Spleen (tissue), 11 donors: ENCODE measurements at regions not wholly inside any gene's neighbourhood (a gene's known extent, or its start where the extent isn't known, plus 50 kb on each side); places are given as distances from the start of the nearest gene placed in this dataset.

Experiments
- DNase-seq: peaks from one replicate; pipeline ENCODE4 v3.0.0-alpha.2; 2020
- H3K27ac ChIP-seq, 8 donors: fragments of 200-600 bp; sonication (generic) in 7 of 8; 1 replicate in 4 of 8; 2 replicates in 4 of 8; pipeline versions ENCODE4 v1.5.0 to v1.8.0; 2016 to 2021; ENCODE audit warnings: inconsistent platforms in 4 of 8, mild to moderate bottlenecking in 4 of 8, moderate library complexity in 1 of 8
- H3K27me3 ChIP-seq, 7 donors: fragments of 200-600 bp; sonication (generic) in 6 of 7; replicated peaks in 1 of 7; 1 replicate in 4 of 7; 2 replicates in 3 of 7; pipeline versions ENCODE4 v1.5.0 to v1.8.0; 2016 to 2021; ENCODE audit warnings: inconsistent platforms in 3 of 7, mild to moderate bottlenecking in 1 of 7
- H3K36me3 ChIP-seq, 6 donors: fragments of 200-600 bp; sonication (generic) in 5 of 6; 1 replicate in 4 of 6; 2 replicates in 2 of 6; pipeline versions ENCODE4 v1.5.0 to v1.8.0; 2016 to 2021; ENCODE audit warnings: inconsistent platforms in 2 of 6
- H3K4me1 ChIP-seq, 6 donors: fragments of 200-600 bp; sonication (generic) in 5 of 6; 1 replicate in 3 of 6; 2 replicates in 3 of 6; pipeline versions ENCODE4 v1.5.0 to v1.8.0; 2016 to 2021; ENCODE audit warnings: inconsistent platforms in 3 of 6
- H3K4me3 ChIP-seq, 8 donors: fragments of 200-600 bp; sonication (generic) in 7 of 8; 1 replicate in 4 of 8; 2 replicates in 4 of 8; pipeline versions ENCODE4 v1.5.0 to v1.8.0; 2016 to 2021; ENCODE audit warnings: inconsistent platforms in 4 of 8, mild to moderate bottlenecking in 4 of 8, moderate library complexity in 2 of 8
- H3K9me3 ChIP-seq, 8 donors: fragments of 200-600 bp; sonication (generic) in 7 of 8; 1 replicate in 4 of 8; 2 replicates in 4 of 8; pipeline versions ENCODE4 v1.5.0 to v1.8.0; 2016 to 2021; ENCODE audit warnings: inconsistent platforms in 4 of 8
- CTCF ChIP-seq, 11 experiments: fragments of 200-600 bp in 7 of 11; fragments of 450-650 bp in 4 of 11; sonication (generic) in 4 of 11; IDR thresholded peaks in 8 of 11; conservative IDR thresholded peaks in 3 of 11; 1 replicate in 7 of 11; 2 replicates in 4 of 11; pipeline versions ENCODE4 v1.4.0 to v1.8.0; 2016 to 2021; ENCODE audit warnings: antibody characterized with exemption in 11 of 11, inconsistent platforms in 4 of 11, mild to moderate bottlenecking in 1 of 11
- POLR2A ChIP-seq, 3 donors: fragments of 450-650 bp; IDR thresholded peaks; one replicate each; pipeline ENCODE4 v1.5.1; 2017; ENCODE audit warnings: antibody characterized with exemption in 3 of 3, mild to moderate bottlenecking in 1 of 3
- POLR2AphosphoS5 ChIP-seq, 3 donors: sonication (generic); formaldehyde crosslinking; IDR thresholded peaks; one replicate each; pipeline ENCODE4 v1.5.1; 2017; ENCODE audit warnings: antibody characterized with exemption in 3 of 3
- WGBS, 5 donors: extraction: QIAGEN DNeasy Blood & Tissue Kit in 3 of 5; methylation state at CpG; one replicate each; pipeline versions ENCODE4 v1.1.5 to v1.1.7; 2013 to 2018; 5-methylcytosine and 5-hydroxymethylcytosine counted together
- intact Hi-C: fragments of 100-400 bp; cut with DNase I; formaldehyde crosslinking; loops from one replicate; pipeline ENCODE4 v1.15.0; 2023; ENCODE audit warnings: low total_unique reads
- donor health status: healthy with polysubstance abuse.
- donor health status: DM: no; HTN: no; CAD: no; lungs with moderate emphysema.
- donor health status: DM: no; HTN: no; CAD: no.
- donor health status: Bipolar disorder and iron deficiency.
- donor health status: healthy.
- donor health status: DM: no; HTN: no; CAD: no.
- donor health status: DM: yes; HTN: yes; CAD: no.

GRCh38 chr2:120955427-120955826 is 219.8 kb downstream of the GLI2 start:
- no peak for DNase-seq
- WGBS, 5 donors: 63 to 80% (median 76%) methylated on average over 5 to 8 of the region's 8 CpGs
- TF ChIP-seq CTCF (IDR thresholded peaks at IDR 0.05 in 8 of 11, conservative IDR thresholded peaks at IDR 0.05 in 3 of 11) (no peak), POLR2AphosphoS5 (IDR thresholded peaks at IDR 0.05) (no peak), POLR2A (IDR thresholded peaks at IDR 0.05) (no peak)
- H3K9me3 ChIP-seq: no peaks in the 10 kb centered on the region
- H3K27ac ChIP-seq: no peak overlapping the region
- H3K36me3 ChIP-seq: no peaks in the 10 kb centered on the region
- H3K4me1 ChIP-seq: no peaks in the 10 kb centered on the region
- no peak overlapping the region for H3K4me3 ChIP-seq
- intact Hi-C loops: no loop called here
- H3K27me3 ChIP-seq: peaks cover 0 to 8% (median 0%) of the 10 kb centered on the region in 7 donors

GRCh38 chr2:120956486-120957156 is 221.0 kb downstream of the GLI2 start:
- no peaks in the 10 kb centered on the region for H3K36me3 ChIP-seq

GRCh38 chr2:120957905-120958304 is 222.2 kb downstream of the GLI2 start:
- H3K4me3 ChIP-seq: no peak overlapping the region
- H3K36me3 ChIP-seq: no peaks in the 10 kb centered on the region
- H3K9me3 ChIP-seq: no peaks in the 10 kb centered on the region
- intact Hi-C loops: no loop called here
- H3K4me1 ChIP-seq: no peaks in the 10 kb centered on the region
- WGBS, 5 donors: 86 to 97% (median 87%) methylated on average over 5 of the region's 5 CpGs
- DNase-seq: no peak
- TF ChIP-seq POLR2AphosphoS5 (IDR thresholded peaks at IDR 0.05): no peak
- TF ChIP-seq CTCF (IDR thresholded peaks at IDR 0.05 in 8 of 11, conservative IDR thresholded peaks at IDR 0.05 in 3 of 11): no peak
- TF ChIP-seq POLR2A (IDR thresholded peaks at IDR 0.05): no peak
- no peak overlapping the region for H3K27ac ChIP-seq
- H3K27me3 ChIP-seq: no peaks in the 10 kb centered on the region

More at GRCh38 chr2:120956486-120957156, 221.0 kb downstream of the GLI2 start:
- Histone ChIP-seq H3K4me3 (no peak overlapping the region), H3K27me3 (peaks cover 0 to under 1% (median 0%) of the 10 kb centered on the region in 7 donors), H3K27ac (no peak overlapping the region), H3K4me1 (no peaks in the 10 kb centered on the region), H3K9me3 (no peaks in the 10 kb centered on the region)
- 87 to 93% (median 92%) methylated on average over 9 to 14 of the region's 14 CpGs for WGBS, 5 donors
- no peak for TF ChIP-seq POLR2A (IDR thresholded peaks at IDR 0.05)
- TF ChIP-seq CTCF (IDR thresholded peaks at IDR 0.05 in 8 of 11, conservative IDR thresholded peaks at IDR 0.05 in 3 of 11): no peak
- TF ChIP-seq POLR2AphosphoS5 (IDR thresholded peaks at IDR 0.05): no peak
- intact Hi-C loops: no loop called here
- DNase-seq: no peak

GRCh38 chr2:120958623-120959366 is 223.1 kb downstream of the GLI2 start:
- Histone ChIP-seq H3K4me3 (no peak overlapping the region), H3K9me3 (no peaks in the 10 kb centered on the region), H3K36me3 (no peaks in the 10 kb centered on the region), H3K4me1 (no peaks in the 10 kb centered on the region), H3K27me3 (no peaks in the 10 kb centered on the region), H3K27ac (no peak overlapping the region)
- TF ChIP-seq POLR2A (IDR thresholded peaks at IDR 0.05): no peak
- 79 to 89% (median 86%) methylated on average over 15 to 17 of the region's 17 CpGs for WGBS, 5 donors
- no peak for DNase-seq
- intact Hi-C loops: no loop called here
